Skeletal muscle satellite cell (primary cell): ENCODE measurements at regions not wholly inside any gene's neighbourhood (a gene's known extent, or its start where the extent isn't known, plus 50 kb on each side); places are given as distances from the start of the nearest gene placed in this dataset.

Source experiments
- H3K27me3 ChIP-seq: 2 replicates; pipeline ENCODE4 v1.7.0; 2013; ENCODE audit warnings: low read length; ENCODE audit not compliant: control insufficient read depth, insufficient read depth
- H3K36me3 ChIP-seq: 2 replicates; pipeline ENCODE4 v1.7.0; 2013; ENCODE audit warnings: mild to moderate bottlenecking, control low read depth, low read length; ENCODE audit not compliant: insufficient read depth
- H3K4me1 ChIP-seq: 2 replicates; pipeline ENCODE4 v1.7.0; 2013; ENCODE audit warnings: low read length; ENCODE audit not compliant: control insufficient read depth, insufficient read depth
- H3K4me2 ChIP-seq: 2 replicates; pipeline ENCODE4 v1.7.0; 2013; ENCODE audit warnings: mild to moderate bottlenecking, low read length
- H3K4me3 ChIP-seq: 2 replicates; pipeline ENCODE4 v1.7.0; 2013; ENCODE audit warnings: low read length
- H3K9ac ChIP-seq: 2 replicates; pipeline ENCODE4 v1.7.0; 2013; ENCODE audit warnings: mild to moderate bottlenecking, low read depth, low read length, moderate library complexity
- H3K9me3 ChIP-seq: replicated peaks from 2 replicates; pipeline ENCODE4 v1.7.0; 2013; ENCODE audit warnings: mild to moderate bottlenecking, control low read depth, low read length

- no peak overlapping the region for H3K4me2 ChIP-seq
- H3K4me3 ChIP-seq = no peak overlapping the region
- no peaks in the 10 kb centered on the region for H3K9me3 ChIP-seq
- H3K27me3 ChIP-seq = peaks cover 28% of the 10 kb centered on the region
- H3K9ac ChIP-seq = no peak overlapping the region
- H3K4me1 ChIP-seq = no peaks in the 10 kb centered on the region
- H3K36me3 ChIP-seq = no peaks in the 10 kb centered on the region
These were observed 239.8 kb downstream of the EN1 start for GRCh38 chr2:118607641-118608040.

- Histone ChIP-seq H3K9ac (no peak overlapping the region), H3K4me2 (no peak overlapping the region), H3K27me3 (peaks cover 32% of the 10 kb centered on the region), H3K4me3 (no peak overlapping the region), H3K9me3 (no peaks in the 10 kb centered on the region), H3K36me3 (no peaks in the 10 kb centered on the region), H3K4me1 (no peaks in the 10 kb centered on the region)
These were observed 242.6 kb downstream of the EN1 start for GRCh38 chr2:118604811-118605210.

- Histone ChIP-seq H3K4me2 (no peak overlapping the region), H3K4me1 (no peaks in the 10 kb centered on the region), H3K9me3 (no peaks in the 10 kb centered on the region), H3K27me3 (peaks cover 32% of the 10 kb centered on the region), H3K4me3 (no peak overlapping the region), H3K36me3 (no peaks in the 10 kb centered on the region), H3K9ac (no peak overlapping the region)
These were observed 243.1 kb downstream of the EN1 start for GRCh38 chr2:118604371-118604770.

- H3K4me1 ChIP-seq = no peaks in the 10 kb centered on the region
- H3K27me3 ChIP-seq = peaks cover 13% of the 10 kb centered on the region
- H3K9me3 ChIP-seq = no peaks in the 10 kb centered on the region
- H3K36me3 ChIP-seq = no peaks in the 10 kb centered on the region
- H3K9ac ChIP-seq = no peak overlapping the region
- no peak overlapping the region for H3K4me2 ChIP-seq
- H3K4me3 ChIP-seq = no peak overlapping the region
These were observed 248.3 kb downstream of the EN1 start for GRCh38 chr2:118599141-118599540.

- no peak overlapping the region for H3K9ac ChIP-seq
- no peaks in the 10 kb centered on the region for H3K36me3 ChIP-seq
- no peak overlapping the region for H3K4me3 ChIP-seq
- H3K4me2 ChIP-seq = no peak overlapping the region
- no peaks in the 10 kb centered on the region for H3K27me3 ChIP-seq
- no peaks in the 10 kb centered on the region for H3K4me1 ChIP-seq
- no peaks in the 10 kb centered on the region for H3K9me3 ChIP-seq
These were observed 250.8 kb downstream of the EN1 start for GRCh38 chr2:118596620-118597019.

- Histone ChIP-seq H3K4me1 (no peaks in the 10 kb centered on the region), H3K4me3 (no peak overlapping the region), H3K9ac (no peak overlapping the region), H3K9me3 (no peaks in the 10 kb centered on the region), H3K27me3 (no peaks in the 10 kb centered on the region), H3K36me3 (no peaks in the 10 kb centered on the region), H3K4me2 (no peak overlapping the region)
These were observed 254.2 kb downstream of the EN1 start for GRCh38 chr2:118593257-118593656.

- no peaks in the 10 kb centered on the region for H3K9me3 ChIP-seq
- no peaks in the 10 kb centered on the region for H3K4me1 ChIP-seq
- no peak overlapping the region for H3K4me2 ChIP-seq
These were observed 256.2 kb downstream of the EN1 start for GRCh38 chr2:118591223-118591622.

GRCh38 chr2:118589721-118590120 lies 257.7 kb downstream of the EN1 start:
- Histone ChIP-seq H3K4me2 (no peak overlapping the region), H3K4me3 (no peak overlapping the region), H3K36me3 (no peaks in the 10 kb centered on the region), H3K27me3 (no peaks in the 10 kb centered on the region), H3K9me3 (no peaks in the 10 kb centered on the region), H3K4me1 (no peaks in the 10 kb centered on the region), H3K9ac (no peak overlapping the region)

More at GRCh38 chr2:118591223-118591622, 256.2 kb downstream of the EN1 start:
- H3K9ac ChIP-seq = no peak overlapping the region
- no peaks in the 10 kb centered on the region for H3K36me3 ChIP-seq
- H3K27me3 ChIP-seq = no peaks in the 10 kb centered on the region
- H3K4me3 ChIP-seq = no peak overlapping the region

GRCh38 chr2:118588850-118589249 lies 258.6 kb downstream of the EN1 start:
- no peaks in the 10 kb centered on the region for H3K36me3 ChIP-seq
- H3K9me3 ChIP-seq = no peaks in the 10 kb centered on the region
- no peaks in the 10 kb centered on the region for H3K27me3 ChIP-seq

GRCh38 chr2:118586312-118586711 lies 261.1 kb downstream of the EN1 start:
- no peak overlapping the region for H3K4me2 ChIP-seq
- H3K27me3 ChIP-seq = no peaks in the 10 kb centered on the region
- H3K36me3 ChIP-seq = no peaks in the 10 kb centered on the region
- no peaks in the 10 kb centered on the region for H3K9me3 ChIP-seq
- no peak overlapping the region for H3K4me3 ChIP-seq
- H3K4me1 ChIP-seq = no peaks in the 10 kb centered on the region
- no peak overlapping the region for H3K9ac ChIP-seq

More at GRCh38 chr2:118588850-118589249, 258.6 kb downstream of the EN1 start:
- Histone ChIP-seq H3K4me3 (no peak overlapping the region), H3K9ac (no peak overlapping the region), H3K4me2 (no peak overlapping the region), H3K4me1 (no peaks in the 10 kb centered on the region)

GRCh38 chr2:118584877-118585276 lies 262.6 kb downstream of the EN1 start:
- no peak overlapping the region for H3K9ac ChIP-seq
- no peaks in the 10 kb centered on the region for H3K36me3 ChIP-seq
- H3K4me2 ChIP-seq = no peak overlapping the region
- H3K27me3 ChIP-seq = no peaks in the 10 kb centered on the region
- H3K4me1 ChIP-seq = peaks cover 3% of the 10 kb centered on the region
- H3K9me3 ChIP-seq = no peaks in the 10 kb centered on the region
- H3K4me3 ChIP-seq = no peak overlapping the region

GRCh38 chr2:118584062-118584749 lies 263.2 kb downstream of the EN1 start:
- no peaks in the 10 kb centered on the region for H3K36me3 ChIP-seq
- no peak overlapping the region for H3K9ac ChIP-seq
- no peaks in the 10 kb centered on the region for H3K9me3 ChIP-seq
- no peak overlapping the region for H3K4me2 ChIP-seq
- H3K4me3 ChIP-seq = no peak overlapping the region
- peaks cover 2% of the 10 kb centered on the region for H3K27me3 ChIP-seq
- peaks cover 3% of the 10 kb centered on the region for H3K4me1 ChIP-seq
